Brain microvascular endothelial cell (primary cell): ENCODE measurements at regions not wholly inside any gene's neighbourhood (a gene's known extent, or its start where the extent isn't known, plus 50 kb on each side); places are given as distances from the start of the nearest gene placed in this dataset.

Experiments
- DNase-seq: peaks from one replicate; pipeline ENCODE4 v3.0.0-alpha.2; 2020
- H3K27ac ChIP-seq: fragments of 250-450 bp; sonication (Bioruptor Pico); 2 replicates; pipeline ENCODE4 v1.5.1; 2020; ENCODE audit warnings: mild to moderate bottlenecking, moderate library complexity
- H3K27me3 ChIP-seq: fragments of 250-450 bp; sonication (Bioruptor Pico); replicated peaks from 2 replicates; pipeline ENCODE4 v1.5.1; 2020; ENCODE audit warnings: mild to moderate bottlenecking
- H3K36me3 ChIP-seq: fragments of 250-450 bp; sonication (Bioruptor Pico); replicated peaks from 2 replicates; pipeline ENCODE4 v1.5.1; 2020; ENCODE audit warnings: mild to moderate bottlenecking
- H3K4me3 ChIP-seq: 2 replicates; pipeline ENCODE4 v1.5.1; 2011; ENCODE audit warnings: low read depth, mild to moderate bottlenecking, control low read depth, low read length, moderate library complexity
- CTCF ChIP-seq: IDR thresholded peaks from 2 replicates; pipeline ENCODE4 v1.5.1; 2011; ENCODE audit warnings: low read depth, mild to moderate bottlenecking, moderate library complexity, low read length, control low read depth, inconsistent platforms; ENCODE audit errors: missing control alignments
- in situ Hi-C: cut with HindIII; loops from 2 replicates; pipeline ENCODE4 v1.10.0; 2017; ENCODE audit warnings: low sequenced_read_pairs, low pct_ligation_motif_present

- in situ Hi-C loops = no loop called here
- Histone ChIP-seq H3K27me3 (no peaks in the 10 kb centered on the region), H3K4me3 (no peak overlapping the region), H3K27ac (no peak overlapping the region), H3K36me3 (no peaks in the 10 kb centered on the region)
- TF ChIP-seq CTCF = no peak
- DNase-seq = no peak
Measured at GRCh38 chr17:69714669-69715068, 300.2 kb downstream of the MAP2K6 start.

GRCh38 chr17:69715656-69716055, 301.2 kb downstream of the MAP2K6 start:
- H3K27me3 ChIP-seq = no peaks in the 10 kb centered on the region
- no peak for DNase-seq

GRCh38 chr17:69716556-69716955, 302.1 kb downstream of the MAP2K6 start:
- Histone ChIP-seq H3K27me3 (no peaks in the 10 kb centered on the region), H3K36me3 (no peaks in the 10 kb centered on the region), H3K4me3 (no peak overlapping the region), H3K27ac (no peak overlapping the region)
- in situ Hi-C loops = no loop called here
- no peak for TF ChIP-seq CTCF
- DNase-seq = no peak

More at GRCh38 chr17:69715656-69716055, 301.2 kb downstream of the MAP2K6 start:
- Histone ChIP-seq H3K27ac (no peak overlapping the region), H3K4me3 (no peak overlapping the region), H3K36me3 (no peaks in the 10 kb centered on the region)
- no peak for TF ChIP-seq CTCF
- in situ Hi-C loops = no loop called here

- in situ Hi-C loops = no loop called here
- Histone ChIP-seq H3K27ac (no peak overlapping the region), H3K27me3 (no peaks in the 10 kb centered on the region), H3K36me3 (no peaks in the 10 kb centered on the region), H3K4me3 (no peak overlapping the region)
- no peak for TF ChIP-seq CTCF
- no peak for DNase-seq
Measured at GRCh38 chr17:69717214-69717613, 302.7 kb downstream of the MAP2K6 start.

- no peak overlapping the region for H3K4me3 ChIP-seq
- in situ Hi-C loops = no loop called here
- no peaks in the 10 kb centered on the region for H3K27me3 ChIP-seq
- DNase-seq = no peak
- no peak overlapping the region for H3K27ac ChIP-seq
- no peaks in the 10 kb centered on the region for H3K36me3 ChIP-seq
- no peak for TF ChIP-seq CTCF
Measured at GRCh38 chr17:69717819-69718218, 303.3 kb downstream of the MAP2K6 start.

- H3K36me3 ChIP-seq = no peaks in the 10 kb centered on the region
- H3K27ac ChIP-seq = no peak overlapping the region
- TF ChIP-seq CTCF = no peak
- no peak overlapping the region for H3K4me3 ChIP-seq
- in situ Hi-C loops = no loop called here
- no peaks in the 10 kb centered on the region for H3K27me3 ChIP-seq
- no peak for DNase-seq
Measured at GRCh38 chr17:69719474-69720048, 305.1 kb downstream of the MAP2K6 start.
